Neural crest cell (in vitro differentiated cells): ENCODE measurements at regions not wholly inside any gene's neighbourhood (a gene's known extent, or its start where the extent isn't known, plus 50 kb on each side); places are given as distances from the start of the nearest gene placed in this dataset.

Experiments
- DNase-seq: peaks from one replicate; pipeline ENCODE4 v3.0.0; 2021; ENCODE audit warnings: low read depth, mixed read lengths, low spot score
- H3K27ac Mint-ChIP-seq: one replicate; pipeline ENCODE4 v1.8.0; 2021; ENCODE audit warnings: mild to moderate bottlenecking, mixed read lengths; ENCODE audit not compliant: unreplicated experiment
- H3K27me3 Mint-ChIP-seq: 2 replicates; pipeline ENCODE4 v1.8.0; 2021; ENCODE audit warnings: low read depth, mild to moderate bottlenecking, mixed read lengths
- H3K36me3 Mint-ChIP-seq: 2 replicates; pipeline ENCODE4 v1.8.0; 2021; ENCODE audit warnings: low read depth, mild to moderate bottlenecking, mixed read lengths
- H3K4me1 Mint-ChIP-seq: 2 replicates; pipeline ENCODE4 v1.8.0; 2021; ENCODE audit warnings: mixed read lengths
- H3K4me3 Mint-ChIP-seq: one replicate; pipeline ENCODE4 v1.8.0; 2021; ENCODE audit warnings: mild to moderate bottlenecking, mixed read lengths
- H3K9me3 Mint-ChIP-seq: 2 replicates; pipeline ENCODE4 v1.8.0; 2021; ENCODE audit warnings: mixed read lengths
- CTCF ChIP-seq: fragments of 200-600 bp; sonication (generic); conservative IDR thresholded peaks from 2 replicates; pipeline ENCODE4 v1.5.0; 2021; ENCODE audit warnings: antibody characterized with exemption, mild to moderate bottlenecking

DNA sequence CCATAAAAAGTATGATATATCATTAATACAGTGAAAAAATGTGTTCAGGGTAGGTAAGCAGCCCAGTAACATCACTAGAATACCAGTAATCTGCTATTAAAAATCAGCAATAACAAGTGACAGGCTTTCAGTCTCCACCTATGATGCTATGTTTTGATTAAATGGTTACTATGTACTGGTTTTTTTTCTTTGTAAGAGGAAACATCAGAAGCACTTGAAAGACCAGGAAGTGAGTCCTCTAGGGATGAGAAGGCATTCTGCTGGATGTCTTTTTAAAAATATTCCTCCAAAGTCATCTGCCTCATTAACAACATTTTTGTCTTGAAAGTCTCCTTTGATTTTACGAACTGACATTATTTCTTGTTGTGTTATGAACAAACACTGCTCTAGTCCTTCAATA is 136.0 kb upstream of the FAM98A start:
- no peak for TF ChIP-seq CTCF
- peaks cover 6% of the 10 kb centered on the region for H3K4me1 Mint-ChIP-seq
- no peak for DNase-seq
- H3K4me3 Mint-ChIP-seq, result no peak overlapping the region
- peaks cover 12% of the 10 kb centered on the region for H3K9me3 Mint-ChIP-seq
- no peak overlapping the region for H3K27ac Mint-ChIP-seq
- peaks cover 4% of the 10 kb centered on the region for H3K36me3 Mint-ChIP-seq
- no peaks in the 10 kb centered on the region for H3K27me3 Mint-ChIP-seq

DNA sequence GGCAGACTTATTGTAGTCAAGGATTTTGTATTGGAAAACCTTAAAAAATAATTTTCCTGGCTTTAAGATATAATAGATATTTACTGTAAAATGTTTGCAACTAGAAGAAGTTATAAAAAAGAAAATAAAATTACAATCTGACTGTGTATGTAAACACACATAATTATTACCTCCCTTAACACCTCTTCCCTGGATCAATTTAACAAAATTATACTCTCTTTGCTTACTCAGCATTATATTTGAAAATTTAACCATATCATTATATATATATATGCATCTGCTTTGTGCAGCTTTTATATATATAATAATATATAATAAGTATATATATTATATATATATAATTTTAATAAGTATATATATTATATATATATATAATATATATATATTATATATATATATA is 131.7 kb upstream of the FAM98A start:
- H3K27me3 Mint-ChIP-seq, result no peaks in the 10 kb centered on the region
- peaks cover 10% of the 10 kb centered on the region for H3K4me1 Mint-ChIP-seq
- peaks cover 3% of the 10 kb centered on the region for H3K9me3 Mint-ChIP-seq
- no peak overlapping the region for H3K4me3 Mint-ChIP-seq
- TF ChIP-seq CTCF, result no peak
- H3K36me3 Mint-ChIP-seq, result no peaks in the 10 kb centered on the region
- H3K27ac Mint-ChIP-seq, result no peak overlapping the region
- no peak for DNase-seq

GRCh38 chr2:33730193-33730592 is 131.1 kb upstream of the FAM98A start:
- peaks cover 10% of the 10 kb centered on the region for H3K4me1 Mint-ChIP-seq
- H3K36me3 Mint-ChIP-seq, result no peaks in the 10 kb centered on the region
- TF ChIP-seq CTCF, result no peak
- H3K4me3 Mint-ChIP-seq, result no peak overlapping the region
- H3K27ac Mint-ChIP-seq, result no peak overlapping the region
- H3K9me3 Mint-ChIP-seq, result peaks cover 3% of the 10 kb centered on the region
- no peaks in the 10 kb centered on the region for H3K27me3 Mint-ChIP-seq
- no peak for DNase-seq

DNA sequence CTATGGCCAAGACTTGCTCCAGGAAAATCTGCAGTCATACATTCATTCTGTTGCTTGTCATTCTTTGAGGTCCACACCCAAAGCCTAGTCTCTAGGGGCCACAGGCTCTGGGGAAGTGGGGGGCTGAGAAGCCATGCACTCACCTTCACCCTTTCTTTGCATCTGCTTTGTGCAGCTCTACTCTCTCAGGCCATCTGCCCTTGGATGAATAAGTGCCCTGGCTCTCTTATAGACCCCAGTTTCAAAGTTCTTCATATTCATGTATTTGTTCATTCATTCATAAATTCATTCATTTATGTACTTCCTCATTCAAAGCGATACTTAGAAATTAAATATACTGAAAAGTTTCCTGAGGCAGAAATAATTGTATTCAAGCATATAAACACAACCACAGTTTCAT is 130.3 kb upstream of the FAM98A start:
- no peak overlapping the region for H3K27ac Mint-ChIP-seq
- H3K4me3 Mint-ChIP-seq, result no peak overlapping the region
- no peaks in the 10 kb centered on the region for H3K36me3 Mint-ChIP-seq
- H3K9me3 Mint-ChIP-seq, result peaks cover 3% of the 10 kb centered on the region
- TF ChIP-seq CTCF, result no peak
- H3K27me3 Mint-ChIP-seq, result no peaks in the 10 kb centered on the region
- peaks cover 10% of the 10 kb centered on the region for H3K4me1 Mint-ChIP-seq
- DNase-seq, result no peak

DNA sequence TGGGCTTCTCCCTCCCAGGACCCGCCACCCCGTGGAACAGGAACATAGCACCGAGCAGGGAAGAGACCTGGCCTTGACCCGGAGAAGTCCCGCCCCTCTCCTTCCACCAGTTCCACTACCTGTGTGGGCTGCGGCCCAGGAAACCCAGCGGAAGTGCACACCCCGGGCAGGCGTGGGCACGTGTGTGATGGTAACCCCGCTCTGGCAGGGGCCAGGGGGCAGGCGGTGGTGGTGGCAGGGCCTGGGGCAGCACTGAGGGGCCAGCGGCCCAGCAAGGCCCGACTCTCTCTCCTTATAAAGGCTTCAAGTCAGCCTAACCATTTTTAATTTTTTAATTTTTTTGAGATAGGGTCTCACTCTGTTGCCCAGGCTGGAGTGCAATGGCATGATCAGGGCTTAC is 129.0 kb upstream of the FAM98A start:
- DNase-seq, result no peak
- Mint-ChIP-seq H3K27me3 (no peaks in the 10 kb centered on the region), H3K36me3 (no peaks in the 10 kb centered on the region), H3K9me3 (peaks cover 3% of the 10 kb centered on the region), H3K4me3 (no peak overlapping the region), H3K27ac (no peak overlapping the region), H3K4me1 (peaks cover 10% of the 10 kb centered on the region)
- no peak for TF ChIP-seq CTCF
